Suprapubic skin (tissue), 4 donors: ENCODE measurements at regions not wholly inside any gene's neighbourhood (a gene's known extent, or its start where the extent isn't known, plus 50 kb on each side); places are given as distances from the start of the nearest gene placed in this dataset.

Experiments
- EP300 ChIP-seq: sonication (generic); formaldehyde crosslinking; IDR thresholded peaks from one replicate; pipeline ENCODE4 v1.6.1; 2017; ENCODE audit warnings: antibody characterized with exemption
- POLR2A ChIP-seq, 2 donors: fragments of 450-650 bp; IDR thresholded peaks; one replicate each; pipeline ENCODE4 v1.6.1; 2017; ENCODE audit warnings: antibody characterized with exemption in 2 of 2, mild to moderate bottlenecking in 2 of 2, moderate library complexity in 2 of 2
- POLR2AphosphoS5 ChIP-seq, 3 donors: sonication (generic); formaldehyde crosslinking; IDR thresholded peaks; one replicate each; pipeline ENCODE4 v1.6.1; 2017; ENCODE audit warnings: antibody characterized with exemption in 3 of 3
- TF ChIP-seq, protein P1 (sequence below), 2 donors: fragments of 200-600 bp in 1 of 2; fragments of 450-650 bp in 1 of 2; sonication (generic) in 1 of 2; IDR thresholded peaks; one replicate each; pipeline ENCODE4 v1.5.1; 2016 to 2019; ENCODE audit warnings: antibody characterized with exemption in 2 of 2, mild to moderate bottlenecking in 1 of 2, moderate library complexity in 1 of 2

DNA sequence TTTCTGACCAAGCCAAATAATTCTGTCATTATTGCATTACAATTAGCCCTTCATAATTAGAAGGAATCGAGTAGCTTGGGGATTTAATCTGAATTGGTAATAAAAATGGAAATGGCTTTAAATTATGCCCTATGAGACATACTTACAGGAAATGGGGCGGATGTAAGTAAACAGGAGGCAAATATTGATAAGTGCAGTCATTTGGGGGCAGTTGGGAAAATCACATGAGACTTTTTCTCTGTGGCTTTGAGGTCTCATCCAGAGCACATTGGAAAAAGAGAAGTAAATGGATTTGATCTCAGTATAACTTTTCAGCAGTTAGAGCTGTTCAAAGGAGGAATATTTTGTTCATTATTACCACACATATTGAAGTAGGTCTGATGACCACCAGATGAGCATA lies 307.8 kb upstream of the POM121L12 start:
- TF ChIP-seq, protein P1, sequence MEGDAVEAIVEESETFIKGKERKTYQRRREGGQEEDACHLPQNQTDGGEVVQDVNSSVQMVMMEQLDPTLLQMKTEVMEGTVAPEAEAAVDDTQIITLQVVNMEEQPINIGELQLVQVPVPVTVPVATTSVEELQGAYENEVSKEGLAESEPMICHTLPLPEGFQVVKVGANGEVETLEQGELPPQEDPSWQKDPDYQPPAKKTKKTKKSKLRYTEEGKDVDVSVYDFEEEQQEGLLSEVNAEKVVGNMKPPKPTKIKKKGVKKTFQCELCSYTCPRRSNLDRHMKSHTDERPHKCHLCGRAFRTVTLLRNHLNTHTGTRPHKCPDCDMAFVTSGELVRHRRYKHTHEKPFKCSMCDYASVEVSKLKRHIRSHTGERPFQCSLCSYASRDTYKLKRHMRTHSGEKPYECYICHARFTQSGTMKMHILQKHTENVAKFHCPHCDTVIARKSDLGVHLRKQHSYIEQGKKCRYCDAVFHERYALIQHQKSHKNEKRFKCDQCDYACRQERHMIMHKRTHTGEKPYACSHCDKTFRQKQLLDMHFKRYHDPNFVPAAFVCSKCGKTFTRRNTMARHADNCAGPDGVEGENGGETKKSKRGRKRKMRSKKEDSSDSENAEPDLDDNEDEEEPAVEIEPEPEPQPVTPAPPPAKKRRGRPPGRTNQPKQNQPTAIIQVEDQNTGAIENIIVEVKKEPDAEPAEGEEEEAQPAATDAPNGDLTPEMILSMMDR (IDR thresholded peaks at IDR 0.05): no peak
- TF ChIP-seq POLR2A (IDR thresholded peaks at IDR 0.05): no peak
- TF ChIP-seq POLR2AphosphoS5 (IDR thresholded peaks at IDR 0.05): no peak
- no peak for TF ChIP-seq EP300
